ENCODE measurements at regions not wholly inside any gene's neighbourhood (a gene's known extent, or its start where the extent isn't known, plus 50 kb on each side); places are given as distances from the start of the nearest gene placed in this dataset.

GRCh38 chr10:3502673-3503072 lies 282.3 kb downstream of the KLF6 start:
- H3K9ac ChIP-seq: no peak overlapping the region
- H3K9me3 ChIP-seq: no peaks in the 10 kb centered on the region
- H3K27ac ChIP-seq: no peak overlapping the region
- H3K36me3 ChIP-seq: no peaks in the 10 kb centered on the region
- no peaks in the 10 kb centered on the region for H3K4me1 ChIP-seq
- H4K20me1 ChIP-seq: no peaks in the 10 kb centered on the region
- H3K4me3 ChIP-seq: no peak overlapping the region
- no peak overlapping the region for H3K4me2 ChIP-seq
- no peak for TF ChIP-seq Cebpa-rat (IDR thresholded peaks at IDR 0.05)
- no peaks in the 10 kb centered on the region for H3K27me3 ChIP-seq

DNA sequence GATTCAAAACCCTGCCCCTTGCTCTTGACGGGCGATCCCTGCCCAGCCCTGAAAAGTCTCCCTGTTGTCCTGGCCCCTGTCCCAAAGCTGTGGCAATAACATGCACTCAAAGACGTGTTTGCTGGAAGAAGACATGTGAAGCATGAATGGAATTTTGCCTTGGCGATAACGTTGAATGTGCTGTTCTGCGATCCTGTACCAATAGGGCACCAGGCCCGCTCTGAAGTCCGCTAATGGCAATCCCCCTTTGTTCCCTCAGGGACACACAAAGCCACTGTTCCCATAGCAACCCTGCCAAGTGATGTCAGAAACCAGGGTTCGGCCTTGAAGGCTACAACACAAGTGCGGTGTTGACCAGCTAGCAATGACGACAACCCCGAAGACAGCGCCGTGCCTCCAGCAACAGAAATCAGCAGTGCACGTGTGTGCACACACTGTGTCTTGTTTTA lies 284.6 kb downstream of the KLF6 start:
- no peak overlapping the region for H3K9ac ChIP-seq
- H3K36me3 ChIP-seq: no peaks in the 10 kb centered on the region
- no peak overlapping the region for H3K4me2 ChIP-seq
- H4K20me1 ChIP-seq: no peaks in the 10 kb centered on the region
- no peaks in the 10 kb centered on the region for H3K27me3 ChIP-seq
- H3K4me1 ChIP-seq: peaks cover 2% of the 10 kb centered on the region; the same call in 1 of the 2 replicates
- no peak overlapping the region for H3K27ac ChIP-seq
- H3K4me3 ChIP-seq: no peak overlapping the region
- TF ChIP-seq Cebpa-rat (IDR thresholded peaks at IDR 0.05): no peak
- no peaks in the 10 kb centered on the region for H3K9me3 ChIP-seq

GRCh38 chr10:3499120-3499519 lies 285.9 kb downstream of the KLF6 start:
- Histone ChIP-seq H3K9me3 (no peaks in the 10 kb centered on the region), H3K27me3 (no peaks in the 10 kb centered on the region), H4K20me1 (no peaks in the 10 kb centered on the region), H3K27ac (no peak overlapping the region), H3K4me1 (peaks cover 11% of the 10 kb centered on the region; the same call in 1 of the 2 replicates), H3K9ac (no peak overlapping the region), H3K4me3 (no peak overlapping the region), H3K4me2 (no peak overlapping the region), H3K36me3 (no peaks in the 10 kb centered on the region)
- no peak for TF ChIP-seq Cebpa-rat (IDR thresholded peaks at IDR 0.05)

GRCh38 chr10:3497581-3497980 lies 287.4 kb downstream of the KLF6 start:
- Histone ChIP-seq H3K27ac (no peak overlapping the region), H3K4me2 (no peak overlapping the region), H3K4me3 (no peak overlapping the region), H3K4me1 (peaks cover 11% of the 10 kb centered on the region; the same call in 1 of the 2 replicates), H3K9me3 (no peaks in the 10 kb centered on the region), H3K27me3 (no peaks in the 10 kb centered on the region), H3K36me3 (no peaks in the 10 kb centered on the region), H4K20me1 (no peaks in the 10 kb centered on the region), H3K9ac (no peak overlapping the region)
- TF ChIP-seq Cebpa-rat (IDR thresholded peaks at IDR 0.05): no peak

DNA sequence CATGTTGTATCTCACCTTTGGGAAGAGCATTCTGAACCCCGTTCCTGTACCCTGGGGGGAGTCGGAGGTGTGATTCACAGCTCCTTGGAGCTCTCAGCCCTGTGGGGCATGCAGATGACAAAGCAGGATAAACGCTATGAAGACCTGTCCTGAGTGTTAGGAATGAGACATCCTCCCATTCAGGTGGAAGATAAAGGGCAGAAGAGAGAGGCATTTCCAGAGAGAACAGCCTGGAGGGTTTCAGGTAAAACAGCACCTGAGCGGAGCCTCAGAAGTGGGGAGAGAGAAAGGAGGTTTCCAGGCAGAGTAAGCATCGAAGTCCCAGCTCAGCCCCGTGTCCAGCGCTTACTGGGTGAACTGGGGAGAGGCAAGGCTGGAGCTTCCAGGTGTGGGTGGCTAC lies 288.9 kb downstream of the KLF6 start:
- H3K4me3 ChIP-seq: no peak overlapping the region
- H3K9ac ChIP-seq: no peak overlapping the region
- no peak overlapping the region for H3K4me2 ChIP-seq

GRCh38 chr10:3495281-3495680 lies 289.7 kb downstream of the KLF6 start:
- H3K9ac ChIP-seq: no peak overlapping the region
- no peaks in the 10 kb centered on the region for H3K27me3 ChIP-seq
- no peaks in the 10 kb centered on the region for H4K20me1 ChIP-seq
- no peak overlapping the region for H3K4me3 ChIP-seq
- H3K27ac ChIP-seq: no peak overlapping the region
- peaks cover 11% of the 10 kb centered on the region; the same call in 1 of the 2 replicates for H3K4me1 ChIP-seq
- H3K9me3 ChIP-seq: 0 out of 2 replicates have a peak, but pooled peaks cover 3% of the 10 kb centered on the region
- no peak for TF ChIP-seq Cebpa-rat (IDR thresholded peaks at IDR 0.05)
- no peaks in the 10 kb centered on the region for H3K36me3 ChIP-seq
- peak overlapping the region; percentile 24; the same call in 1 of the 2 replicates for H3K4me2 ChIP-seq

More for the DNA sequence above, 288.9 kb downstream of the KLF6 start:
- no peak for TF ChIP-seq Cebpa-rat (IDR thresholded peaks at IDR 0.05)
- no peaks in the 10 kb centered on the region for H4K20me1 ChIP-seq
- H3K4me1 ChIP-seq: peaks cover 11% of the 10 kb centered on the region; the same call in 1 of the 2 replicates
- H3K36me3 ChIP-seq: no peaks in the 10 kb centered on the region
- no peaks in the 10 kb centered on the region for H3K9me3 ChIP-seq
- no peaks in the 10 kb centered on the region for H3K27me3 ChIP-seq
- no peak overlapping the region for H3K27ac ChIP-seq

GRCh38 chr10:3494838-3495230 lies 290.2 kb downstream of the KLF6 start:
- peaks cover 7% of the 10 kb centered on the region; the same call in 1 of the 2 replicates for H3K9me3 ChIP-seq
- H3K36me3 ChIP-seq: no peaks in the 10 kb centered on the region
- no peaks in the 10 kb centered on the region for H4K20me1 ChIP-seq
- no peak overlapping the region for H3K4me3 ChIP-seq
- H3K27me3 ChIP-seq: no peaks in the 10 kb centered on the region
- no peak overlapping the region for H3K9ac ChIP-seq
- no peak for TF ChIP-seq Cebpa-rat (IDR thresholded peaks at IDR 0.05)
- peak overlapping the region; percentile 24; the same call in 1 of the 2 replicates for H3K4me2 ChIP-seq
- H3K4me1 ChIP-seq: peaks cover 11% of the 10 kb centered on the region; the same call in 1 of the 2 replicates
- H3K27ac ChIP-seq: no peak overlapping the region

DNA sequence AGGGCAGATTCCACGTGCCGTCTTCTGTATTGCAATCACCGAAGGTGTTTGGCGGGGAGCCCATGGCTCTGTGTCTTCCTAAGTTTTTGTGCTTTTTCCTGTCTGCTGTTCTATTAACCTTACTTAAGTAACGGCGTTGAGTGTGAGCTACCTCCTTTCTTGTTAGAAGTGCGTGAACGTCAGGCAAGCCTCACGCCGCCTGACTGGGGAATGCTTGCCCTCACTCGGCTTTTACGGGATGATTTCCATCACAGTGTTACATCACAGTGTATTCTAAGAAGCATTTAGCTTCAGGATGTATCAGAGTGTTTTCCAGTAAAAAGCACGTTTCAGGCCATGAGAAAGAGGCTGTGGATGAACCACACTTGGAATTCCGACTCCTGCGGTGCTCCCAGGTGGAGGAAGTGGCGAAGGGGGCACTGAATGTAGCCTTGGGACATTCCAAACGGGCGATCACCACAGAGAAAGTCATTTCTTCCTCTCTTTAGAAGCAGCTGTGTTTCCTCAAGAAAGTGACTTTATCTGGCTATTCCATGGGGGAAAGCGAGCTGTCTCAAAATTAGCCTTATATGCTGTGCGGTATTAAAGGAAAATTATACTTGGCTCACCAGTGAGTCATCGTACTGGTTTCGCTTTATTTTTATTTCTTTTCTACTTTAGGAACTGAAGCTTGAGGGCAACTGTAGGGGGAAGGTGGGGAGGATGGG lies 290.7 kb downstream of the KLF6 start:
- Histone ChIP-seq H3K4me1 (peaks cover 11% of the 10 kb centered on the region; the same call in 1 of the 2 replicates), H3K4me2 (no peak overlapping the region), H3K4me3 (no peak overlapping the region), H3K27ac (no peak overlapping the region), H3K36me3 (no peaks in the 10 kb centered on the region), H3K9me3 (peaks cover 12% of the 10 kb centered on the region; the same call in 1 of the 2 replicates), H3K9ac (no peak overlapping the region), H4K20me1 (no peaks in the 10 kb centered on the region), H3K27me3 (no peaks in the 10 kb centered on the region)
- TF ChIP-seq Cebpa-rat (IDR thresholded peaks at IDR 0.05): no peak

DNA sequence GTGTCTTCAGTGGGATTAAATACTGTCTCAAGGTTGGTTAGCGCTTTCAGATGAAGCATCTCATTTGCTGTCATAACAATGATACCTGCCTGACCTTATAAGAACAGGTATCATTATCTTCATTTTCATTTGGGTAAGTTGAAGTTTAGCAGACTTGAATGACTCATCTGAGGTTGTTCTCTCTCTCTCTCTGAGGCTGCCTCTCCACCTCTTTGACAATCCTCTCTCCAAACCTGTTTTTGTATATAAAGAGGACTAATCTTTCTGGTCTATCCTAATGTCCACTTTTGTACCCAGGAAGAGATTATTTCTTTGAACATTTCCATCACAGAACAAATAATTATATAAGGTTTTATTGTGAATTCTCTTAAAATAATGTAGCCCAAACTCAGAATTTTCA lies 291.4 kb downstream of the KLF6 start:
- no peak overlapping the region for H3K27ac ChIP-seq
- H3K36me3 ChIP-seq: no peaks in the 10 kb centered on the region
- H3K4me3 ChIP-seq: no peak overlapping the region
- H3K27me3 ChIP-seq: no peaks in the 10 kb centered on the region
- no peak overlapping the region for H3K9ac ChIP-seq
- H3K4me2 ChIP-seq: no peak overlapping the region
- H4K20me1 ChIP-seq: no peaks in the 10 kb centered on the region
- H3K9me3 ChIP-seq: peaks cover 19% of the 10 kb centered on the region
- H3K4me1 ChIP-seq: peaks cover 11% of the 10 kb centered on the region; the same call in 1 of the 2 replicates
- no peak for TF ChIP-seq Cebpa-rat (IDR thresholded peaks at IDR 0.05)

- Histone ChIP-seq H4K20me1 (no peaks in the 10 kb centered on the region), H3K4me3 (no peak overlapping the region), H3K27ac (no peak overlapping the region), H3K9ac (no peak overlapping the region), H3K36me3 (no peaks in the 10 kb centered on the region), H3K9me3 (peaks cover 21% of the 10 kb centered on the region), H3K4me2 (no peak overlapping the region), H3K4me1 (peaks cover 28% of the 10 kb centered on the region), H3K27me3 (no peaks in the 10 kb centered on the region)
- no peak for TF ChIP-seq Cebpa-rat (IDR thresholded peaks at IDR 0.05)
These were observed 293.4 kb downstream of the KLF6 start for GRCh38 chr10:3491571-3491970.
